OCI-LY3 (cell line): ENCODE measurements at regions not wholly inside any gene's neighbourhood (a gene's known extent, or its start where the extent isn't known, plus 50 kb on each side); places are given as distances from the start of the nearest gene placed in this dataset.

Experiments
- CTCF ChIP-seq: fragments of 200-600, 300-600 bp; sonication (generic); IDR thresholded peaks from 2 replicates; pipeline ENCODE4 v1.5.1; 2014; ENCODE audit warnings: antibody characterized with exemption, low read length, low read depth
- EZH2phosphoT487 ChIP-seq: fragments of 200-600 bp; shearing (Covaris generic); IDR thresholded peaks from 2 replicates; pipeline ENCODE4 v1.6.1; 2018; ENCODE audit warnings: antibody characterized with exemption, mixed run types, low read depth

GRCh38 chr4:57640391-57641100 is 530.4 kb upstream of the IGFBP7 start:
- TF ChIP-seq EZH2phosphoT487 (no peak), CTCF (no peak)
